ENCODE measurements at regions not wholly inside any gene's neighbourhood (a gene's known extent, or its start where the extent isn't known, plus 50 kb on each side); places are given as distances from the start of the nearest gene placed in this dataset.

- peak; percentile 33 for DNase-seq
Measured at GRCh38 chr9:6703898-6704639, 53.7 kb upstream of the KDM4C start.

DNA sequence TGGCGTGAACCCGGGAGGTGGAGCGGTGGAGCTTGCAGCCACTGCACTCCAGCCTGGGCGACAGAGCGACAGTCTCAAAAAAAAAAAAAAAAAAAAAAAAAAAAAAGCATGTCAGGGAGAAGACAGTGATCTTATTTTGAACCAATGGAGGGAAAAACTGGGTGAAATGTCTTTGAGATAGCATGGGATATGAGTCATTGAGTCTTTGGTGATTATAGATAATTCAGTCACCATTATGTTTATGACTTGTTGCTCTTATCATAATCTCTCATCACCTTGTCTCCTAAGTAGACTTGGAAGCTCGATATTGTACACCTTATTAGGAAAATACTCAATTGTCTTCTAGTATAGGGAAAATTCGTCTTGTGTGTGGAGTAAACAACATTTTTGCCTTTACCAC is 55.1 kb upstream of the KDM4C start:
- no peak for DNase-seq

DNA sequence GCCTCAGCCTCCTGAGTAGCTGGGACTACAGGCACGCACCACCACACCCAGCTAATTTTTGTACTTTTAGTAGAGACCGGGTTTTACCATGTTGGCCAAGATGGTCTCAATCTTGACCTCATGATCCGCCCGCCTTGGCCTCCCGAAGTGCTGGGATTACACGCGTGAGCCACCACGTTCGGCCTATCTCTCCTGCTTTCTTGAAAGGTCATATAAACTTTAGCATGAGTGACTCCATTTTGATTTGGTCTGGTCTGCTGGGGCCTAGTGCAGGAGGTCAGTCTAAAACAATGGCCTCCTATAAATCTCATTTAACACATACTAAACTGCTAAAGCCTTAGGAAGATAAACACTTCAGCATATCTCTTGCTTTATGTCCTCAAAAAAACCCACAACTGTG is 50.6 kb upstream of the GLDC start:
- DNase-seq = no peak

DNA sequence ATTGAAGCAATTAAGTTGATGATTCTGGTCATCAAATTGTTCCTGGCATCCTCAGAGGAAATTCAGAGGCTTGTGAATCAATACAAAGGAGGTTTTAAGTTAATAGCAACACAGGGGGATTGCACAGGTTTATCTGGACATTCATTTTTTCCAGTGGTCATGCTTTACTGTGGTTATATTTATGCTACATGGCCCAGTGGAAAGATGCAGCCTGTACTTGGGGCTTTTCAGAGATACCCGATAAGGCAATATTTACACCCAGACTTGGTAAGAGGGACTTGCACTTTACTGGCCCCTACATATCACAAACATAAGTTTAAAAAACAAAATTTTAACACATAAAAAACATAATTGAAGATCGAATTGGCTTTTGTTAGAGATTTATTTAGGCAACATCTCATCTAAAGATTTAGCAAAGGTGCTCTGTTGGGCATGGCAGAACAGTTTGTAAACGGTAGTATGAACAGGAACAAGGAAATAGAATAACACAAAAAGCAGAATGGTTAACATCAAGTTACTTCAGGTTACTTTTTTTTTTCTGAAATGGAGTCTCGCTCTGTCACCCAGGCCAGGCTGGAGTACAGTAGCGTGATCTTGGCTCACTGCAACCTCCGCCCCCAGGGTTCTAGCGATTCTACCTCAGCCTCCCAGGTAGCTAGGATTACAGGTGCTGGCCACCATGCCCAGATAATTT is 49.7 kb upstream of the GLDC start:
- DNase-seq = no peak
